Prostate gland (tissue), 2 donors: ENCODE measurements at regions not wholly inside any gene's neighbourhood (a gene's known extent, or its start where the extent isn't known, plus 50 kb on each side); places are given as distances from the start of the nearest gene placed in this dataset.

Experiments used
- CTCF ChIP-seq, 4 experiments: fragments of 200-600 bp in 2 of 4; fragments of 450-650 bp in 2 of 4; sonication (generic) in 2 of 4; IDR thresholded peaks; 1 replicate in 3 of 4; 2 replicates in 1 of 4; pipeline ENCODE4 v1.5.1; 2016 to 2019; ENCODE audit warnings: antibody characterized with exemption in 4 of 4, mild to moderate bottlenecking in 2 of 4, moderate library complexity in 2 of 4
- POLR2AphosphoS5 ChIP-seq: sonication (generic); formaldehyde crosslinking; IDR thresholded peaks from one replicate; pipeline ENCODE4 v1.6.1; 2017; ENCODE audit warnings: antibody characterized with exemption

GRCh38 chr6:102981490-102982015 lies 1588.0 kb downstream of the GRIK2 start:
- TF ChIP-seq CTCF (IDR thresholded peaks at IDR 0.05) (no peak), POLR2AphosphoS5 (no peak)
